ENCODE measurements at regions not wholly inside any gene's neighbourhood (a gene's known extent, or its start where the extent isn't known, plus 50 kb on each side); places are given as distances from the start of the nearest gene placed in this dataset.

DNA sequence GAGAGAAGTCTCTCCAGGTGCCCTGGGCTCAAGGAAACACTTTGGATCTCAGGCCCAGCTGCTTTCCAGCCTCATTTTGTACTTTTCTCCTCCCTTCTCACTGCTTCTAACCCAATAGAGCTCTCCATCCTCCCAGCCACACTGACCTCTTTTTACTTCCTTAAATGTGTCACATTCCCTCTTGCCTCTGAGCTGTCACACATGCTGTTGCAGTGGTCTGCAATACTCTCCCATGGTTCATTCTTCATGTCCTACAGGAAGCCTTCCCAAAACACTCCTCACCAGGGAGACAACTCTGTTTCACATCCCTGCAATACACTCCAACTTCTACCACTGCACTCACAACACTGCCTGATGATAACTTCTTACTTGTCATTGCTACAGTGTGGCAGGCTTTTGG lies 242.1 kb upstream of the DYNLRB2 start:
- Histone ChIP-seq H2AFZ (ENCODE audit: insufficient read depth, low read depth, low read length, poor library complexity, severe bottlenecking) (no peak overlapping the region), H3K27me3 (replicated peaks in 1 of 4; ENCODE audit: control extremely low read depth in 1 of 4, control insufficient read depth in 3 of 4, insufficient read depth in 4 of 4, low read length in 3 of 4) (peaks cover 0 to 2% (median 0%) of the 10 kb centered on the region in 4 experiments), H3K79me2 (ENCODE audit: control insufficient read depth, insufficient read depth, low read length) (no peaks in the 10 kb centered on the region), H3K9me3 (ENCODE audit: control extremely low read depth in 1 of 3, control insufficient read depth in 2 of 3, insufficient read depth in 1 of 3, low read length in 2 of 3) (no peaks in the 10 kb centered on the region), H4K20me1 (ENCODE audit: control insufficient read depth, insufficient read depth, low read length, poor library complexity, severe bottlenecking) (no peaks in the 10 kb centered on the region), H3K36me3 (replicated peaks in 1 of 2; ENCODE audit: control extremely low read depth in 1 of 2, control insufficient read depth in 1 of 2, extremely low read depth in 1 of 2, insufficient read depth in 2 of 2, low read length in 1 of 2) (no peaks in the 10 kb centered on the region), H3K9ac (ENCODE audit: low read length) (no peak overlapping the region), H3K4me1 (ENCODE audit: control insufficient read depth in 2 of 2, insufficient read depth in 2 of 2, low read length in 2 of 2) (no peaks in the 10 kb centered on the region), H3K4me2 (replicated peaks; ENCODE audit: low read depth, low read length, poor library complexity, severe bottlenecking) (no peak overlapping the region), H3K4me3 (ENCODE audit: control extremely low read depth in 1 of 5, extremely low read depth in 1 of 5, insufficient read depth in 1 of 5, low read depth in 2 of 5, low read length in 4 of 5) (no peak overlapping the region), H3K27ac (ENCODE audit: low read length in 2 of 2) (no peak overlapping the region)
- no peaks in the 10 kb centered on the region for H3K4me1 Mint-ChIP-seq
- no peak for DNase-seq
- TF ChIP-seq EZH2 (IDR thresholded peaks at IDR 0.05; ENCODE audit: borderline replicate concordance, insufficient read depth, low read depth, low read length, poor library complexity, severe bottlenecking), result no peak
- TF ChIP-seq, protein P1, sequence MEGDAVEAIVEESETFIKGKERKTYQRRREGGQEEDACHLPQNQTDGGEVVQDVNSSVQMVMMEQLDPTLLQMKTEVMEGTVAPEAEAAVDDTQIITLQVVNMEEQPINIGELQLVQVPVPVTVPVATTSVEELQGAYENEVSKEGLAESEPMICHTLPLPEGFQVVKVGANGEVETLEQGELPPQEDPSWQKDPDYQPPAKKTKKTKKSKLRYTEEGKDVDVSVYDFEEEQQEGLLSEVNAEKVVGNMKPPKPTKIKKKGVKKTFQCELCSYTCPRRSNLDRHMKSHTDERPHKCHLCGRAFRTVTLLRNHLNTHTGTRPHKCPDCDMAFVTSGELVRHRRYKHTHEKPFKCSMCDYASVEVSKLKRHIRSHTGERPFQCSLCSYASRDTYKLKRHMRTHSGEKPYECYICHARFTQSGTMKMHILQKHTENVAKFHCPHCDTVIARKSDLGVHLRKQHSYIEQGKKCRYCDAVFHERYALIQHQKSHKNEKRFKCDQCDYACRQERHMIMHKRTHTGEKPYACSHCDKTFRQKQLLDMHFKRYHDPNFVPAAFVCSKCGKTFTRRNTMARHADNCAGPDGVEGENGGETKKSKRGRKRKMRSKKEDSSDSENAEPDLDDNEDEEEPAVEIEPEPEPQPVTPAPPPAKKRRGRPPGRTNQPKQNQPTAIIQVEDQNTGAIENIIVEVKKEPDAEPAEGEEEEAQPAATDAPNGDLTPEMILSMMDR (IDR thresholded peaks at IDR 0.05), result no peak
- no peak overlapping the region for H3K27ac Mint-ChIP-seq
- no peak for ATAC-seq (ENCODE audit: low read depth)
- ChIA-PET CTCF (no interaction called here), POLR2A (no interaction called here)
- H3K27me3 Mint-ChIP-seq, result peaks cover 3% of the 10 kb centered on the region
- intact Hi-C loops (cut with micrococcal nuclease), result no loop called here
- H3K9me3 Mint-ChIP-seq (ENCODE audit: insufficient read depth), result no peaks in the 10 kb centered on the region
- no peak overlapping the region for H3K4me3 Mint-ChIP-seq

DNA sequence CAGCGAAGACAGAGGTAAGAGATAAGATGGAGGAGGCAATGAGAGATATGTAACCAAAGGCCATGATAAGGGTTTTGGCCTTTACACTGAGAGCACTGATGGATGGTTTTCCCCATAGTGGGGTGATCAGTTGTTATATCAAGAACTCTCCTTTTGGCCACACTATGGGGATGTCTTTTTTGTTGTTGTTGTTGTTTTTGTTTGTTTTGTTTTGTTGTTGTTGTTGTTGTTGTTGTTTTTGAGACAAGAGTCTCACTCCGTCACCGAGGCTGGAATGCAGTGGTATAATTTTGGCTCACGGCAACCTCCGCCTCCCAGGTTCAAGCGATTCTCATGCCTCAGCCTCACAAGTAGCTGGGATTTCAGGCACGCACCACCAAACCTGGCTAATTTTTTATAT lies 244.8 kb upstream of the DYNLRB2 start:
- 97% methylated on average over 4 of the region's 7 CpGs for WGBS (ENCODE audit: insufficient coverage)
- TF ChIP-seq, protein P1 (IDR thresholded peaks at IDR 0.05), result no peak
- Histone ChIP-seq H3K27ac (ENCODE audit: low read length in 2 of 2) (no peak overlapping the region), H3K9ac (ENCODE audit: low read length) (no peak overlapping the region), H4K20me1 (ENCODE audit: control insufficient read depth, insufficient read depth, low read length, poor library complexity, severe bottlenecking) (no peaks in the 10 kb centered on the region), H3K36me3 (replicated peaks in 1 of 2; ENCODE audit: control extremely low read depth in 1 of 2, control insufficient read depth in 1 of 2, extremely low read depth in 1 of 2, insufficient read depth in 2 of 2, low read length in 1 of 2) (no peaks in the 10 kb centered on the region), H3K4me2 (replicated peaks; ENCODE audit: low read depth, low read length, poor library complexity, severe bottlenecking) (no peak overlapping the region), H3K79me2 (ENCODE audit: control insufficient read depth, insufficient read depth, low read length) (no peaks in the 10 kb centered on the region), H3K27me3 (replicated peaks in 1 of 4; ENCODE audit: control extremely low read depth in 1 of 4, control insufficient read depth in 3 of 4, insufficient read depth in 4 of 4, low read length in 3 of 4) (peaks cover 0 to 2% (median 0%) of the 10 kb centered on the region in 4 experiments), H3K4me1 (ENCODE audit: control insufficient read depth in 2 of 2, insufficient read depth in 2 of 2, low read length in 2 of 2) (no peaks in the 10 kb centered on the region), H3K9me3 (ENCODE audit: control extremely low read depth in 1 of 3, control insufficient read depth in 2 of 3, insufficient read depth in 1 of 3, low read length in 2 of 3) (no peaks in the 10 kb centered on the region), H2AFZ (ENCODE audit: insufficient read depth, low read depth, low read length, poor library complexity, severe bottlenecking) (no peak overlapping the region), H3K4me3 (ENCODE audit: control extremely low read depth in 1 of 5, extremely low read depth in 1 of 5, insufficient read depth in 1 of 5, low read depth in 2 of 5, low read length in 4 of 5) (no peak overlapping the region)
- Mint-ChIP-seq H3K4me1 (no peaks in the 10 kb centered on the region), H3K27me3 (peaks cover 6% of the 10 kb centered on the region), H3K4me3 (no peak overlapping the region), H3K27ac (no peak overlapping the region), H3K9me3 (ENCODE audit: insufficient read depth) (no peaks in the 10 kb centered on the region)
- ChIA-PET CTCF (no interaction called here), POLR2A (no interaction called here)
- no peak for DNase-seq
- intact Hi-C loops (cut with micrococcal nuclease), result no loop called here
- no peak for ATAC-seq (ENCODE audit: low read depth)
